ENCODE measurements at regions not wholly inside any gene's neighbourhood (a gene's known extent, or its start where the extent isn't known, plus 50 kb on each side); places are given as distances from the start of the nearest gene placed in this dataset.

DNA sequence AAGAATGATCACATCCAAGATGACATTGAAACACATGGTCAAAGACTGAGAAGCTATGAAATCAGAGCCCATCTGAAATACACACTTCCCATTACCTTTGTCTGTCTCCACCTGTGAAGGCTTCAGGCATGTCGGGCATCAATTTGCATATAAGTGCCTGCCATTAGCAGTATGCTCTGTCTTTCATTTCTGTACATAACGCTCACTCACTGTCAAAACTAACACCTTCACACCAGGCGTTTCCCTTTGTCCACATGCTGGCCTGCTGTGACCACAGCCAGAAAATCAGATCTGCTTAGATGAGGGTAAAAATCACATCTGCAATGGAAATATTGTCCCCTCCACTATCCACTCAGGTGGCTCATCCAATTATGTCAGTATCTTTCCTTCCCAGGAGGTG lies 524.8 kb downstream of the TOX3 start:
- TF ChIP-seq POLR2AphosphoS5 (IDR thresholded peaks at IDR 0.05; ENCODE audit: borderline replicate concordance, low read depth, low read length) (no peak), EZH2 (IDR thresholded peaks at IDR 0.05) (no peak)
- no peak overlapping the region for H3K9ac ChIP-seq (ENCODE audit: insufficient read length)
- no peak for DNase-seq (ENCODE audit: low read depth, low spot score)
- no peak overlapping the region for H3K27ac ChIP-seq
- no peaks in the 10 kb centered on the region for H3K36me3 ChIP-seq (ENCODE audit: insufficient read depth, low read length)
- H3K9me3 ChIP-seq (ENCODE audit: low read depth, low read length), result no peaks in the 10 kb centered on the region
- H3K4me3 ChIP-seq, result no peak overlapping the region

DNA sequence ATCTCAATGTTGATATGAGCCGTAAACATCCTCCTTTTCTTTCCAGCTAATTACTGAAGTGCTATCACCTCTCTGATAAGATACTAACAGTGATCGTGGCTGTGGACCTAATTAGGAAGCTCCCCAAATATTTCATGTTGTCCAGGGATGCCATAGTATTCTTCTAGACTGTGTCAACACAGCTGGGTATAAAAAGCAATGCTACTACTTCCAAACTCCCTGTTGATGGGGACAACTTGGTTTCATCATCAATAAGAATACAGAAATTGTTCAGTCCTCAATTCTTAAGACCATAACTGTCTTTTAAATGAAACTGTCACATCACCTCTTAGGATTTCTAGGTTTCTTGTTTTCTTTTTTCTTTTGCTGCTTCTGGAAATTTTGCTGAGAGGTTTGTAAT lies 530.6 kb downstream of the TOX3 start:
- Histone ChIP-seq H3K27ac (no peak overlapping the region), H3K4me3 (no peak overlapping the region), H3K36me3 (ENCODE audit: insufficient read depth, low read length) (no peaks in the 10 kb centered on the region), H3K9ac (ENCODE audit: insufficient read length) (no peak overlapping the region), H3K9me3 (ENCODE audit: low read depth, low read length) (no peaks in the 10 kb centered on the region)
- no peak for DNase-seq (ENCODE audit: low read depth, low spot score)
- TF ChIP-seq POLR2AphosphoS5 (IDR thresholded peaks at IDR 0.05; ENCODE audit: borderline replicate concordance, low read depth, low read length) (no peak), EZH2 (IDR thresholded peaks at IDR 0.05) (no peak), FOXP2 (optimal IDR thresholded peaks at IDR 0.05; ENCODE audit: control extremely low read depth, extremely low read length, insufficient read depth) (no peak)

DNA sequence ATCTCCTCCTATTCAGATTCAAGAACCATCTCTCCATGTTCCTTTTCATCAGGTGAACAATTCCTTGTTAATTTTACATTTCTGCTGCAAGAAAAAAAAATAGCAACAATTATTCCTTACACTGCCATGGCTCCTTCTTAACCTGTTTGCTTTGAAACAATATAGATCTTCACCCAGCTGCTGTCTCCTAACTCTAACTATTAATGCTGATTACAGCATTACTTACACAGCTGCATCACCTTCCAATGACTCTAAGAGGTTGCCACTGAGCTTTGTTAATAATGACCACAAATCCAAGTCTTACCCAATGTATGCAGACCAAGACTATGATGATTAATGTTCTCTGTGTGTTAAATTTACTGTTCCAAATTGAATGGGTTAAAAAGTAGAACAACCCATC lies 541.4 kb downstream of the TOX3 start:
- Histone ChIP-seq H3K9me3 (ENCODE audit: low read depth, low read length) (no peaks in the 10 kb centered on the region), H3K9ac (ENCODE audit: insufficient read length) (no peak overlapping the region), H3K4me3 (no peak overlapping the region), H3K27ac (no peak overlapping the region), H3K36me3 (ENCODE audit: insufficient read depth, low read length) (no peaks in the 10 kb centered on the region)
- no peak for DNase-seq (ENCODE audit: low read depth, low spot score)
- TF ChIP-seq POLR2AphosphoS5 (IDR thresholded peaks at IDR 0.05; ENCODE audit: borderline replicate concordance, low read depth, low read length) (no peak), EZH2 (IDR thresholded peaks at IDR 0.05) (no peak), FOXP2 (optimal IDR thresholded peaks at IDR 0.05; ENCODE audit: control extremely low read depth, extremely low read length, insufficient read depth) (no peak)

DNA sequence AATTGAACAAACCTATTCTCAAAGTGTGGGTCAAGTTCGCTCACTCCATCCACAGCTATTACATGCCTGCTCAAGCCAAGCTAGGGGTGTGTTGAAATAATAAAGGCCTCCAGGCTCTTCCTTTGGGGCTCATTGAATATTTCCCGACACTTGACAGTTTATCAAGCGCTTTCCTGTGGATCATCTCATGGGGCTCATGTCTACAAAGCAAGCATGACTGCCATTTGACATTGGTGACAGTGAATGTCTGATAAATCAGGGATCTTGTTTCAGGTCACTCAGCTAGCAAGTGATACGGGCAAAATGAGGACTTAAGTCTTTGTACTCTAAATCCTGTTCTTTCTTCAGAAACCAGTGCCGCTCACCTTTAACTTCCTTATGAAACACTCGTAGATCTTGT lies 542.6 kb downstream of the TOX3 start:
- TF ChIP-seq FOXP2 (optimal IDR thresholded peaks at IDR 0.05; ENCODE audit: control extremely low read depth, extremely low read length, insufficient read depth) (no peak), EZH2 (IDR thresholded peaks at IDR 0.05) (no peak), POLR2AphosphoS5 (IDR thresholded peaks at IDR 0.05; ENCODE audit: borderline replicate concordance, low read depth, low read length) (no peak)
- DNase-seq (ENCODE audit: low read depth, low spot score), result no peak
- no peak overlapping the region for H3K9ac ChIP-seq (ENCODE audit: insufficient read length)
- H3K27ac ChIP-seq, result no peak overlapping the region
- no peaks in the 10 kb centered on the region for H3K9me3 ChIP-seq (ENCODE audit: low read depth, low read length)
- no peak overlapping the region for H3K4me3 ChIP-seq
- H3K36me3 ChIP-seq (ENCODE audit: insufficient read depth, low read length), result no peaks in the 10 kb centered on the region

DNA sequence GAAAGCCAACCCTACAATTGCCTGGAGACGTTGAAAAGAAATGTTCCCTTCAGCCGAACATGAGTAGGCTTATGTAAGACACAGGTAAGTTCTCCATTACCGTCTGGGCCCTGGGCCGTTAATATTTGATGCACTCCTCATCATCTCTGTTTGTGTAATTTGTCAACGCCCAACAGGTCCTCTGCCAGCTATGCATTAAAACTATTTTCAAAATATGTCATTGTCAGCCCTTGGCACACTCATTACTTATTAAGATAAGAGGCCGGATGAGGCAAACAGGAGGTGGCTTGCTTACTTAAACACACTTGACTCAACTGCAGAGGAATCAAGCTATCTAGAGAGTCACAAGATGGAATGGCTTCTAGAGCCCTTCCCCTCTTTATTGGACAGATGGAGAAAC lies 544.9 kb downstream of the TOX3 start:
- TF ChIP-seq EZH2 (IDR thresholded peaks at IDR 0.05), result no peak
- no peak for TF ChIP-seq FOXP2 (optimal IDR thresholded peaks at IDR 0.05; ENCODE audit: control extremely low read depth, extremely low read length, insufficient read depth)
- TF ChIP-seq POLR2AphosphoS5 (IDR thresholded peaks at IDR 0.05; ENCODE audit: borderline replicate concordance, low read depth, low read length), result no peak
- Histone ChIP-seq H3K9ac (ENCODE audit: insufficient read length) (no peak overlapping the region), H3K4me3 (no peak overlapping the region), H3K9me3 (ENCODE audit: low read depth, low read length) (no peaks in the 10 kb centered on the region), H3K36me3 (ENCODE audit: insufficient read depth, low read length) (no peaks in the 10 kb centered on the region), H3K27ac (no peak overlapping the region)
- DNase-seq (ENCODE audit: low read depth, low spot score), result no peak

DNA sequence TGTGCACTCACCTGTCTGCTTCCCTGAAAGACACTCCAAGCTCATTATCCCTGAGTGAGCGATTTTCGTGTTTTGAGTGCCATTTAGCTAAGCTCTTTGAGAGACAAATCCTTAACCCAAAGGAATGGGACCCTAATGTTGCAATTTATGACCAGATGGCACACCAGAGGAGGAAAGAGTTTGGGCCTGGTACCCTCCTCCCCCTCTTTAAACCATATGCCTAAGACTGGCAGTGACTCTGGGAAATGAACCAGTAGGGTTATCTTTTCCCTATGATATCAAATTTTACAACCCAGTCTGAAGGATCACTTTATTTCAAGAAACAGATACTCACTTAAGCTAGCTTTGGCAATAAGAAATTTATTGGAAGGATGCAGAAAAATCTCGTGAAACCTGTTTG lies 550.4 kb downstream of the TOX3 start:
- H3K9me3 ChIP-seq (ENCODE audit: low read depth, low read length), result no peaks in the 10 kb centered on the region
- no peak overlapping the region for H3K27ac ChIP-seq
- no peaks in the 10 kb centered on the region for H3K36me3 ChIP-seq (ENCODE audit: insufficient read depth, low read length)
- DNase-seq (ENCODE audit: low read depth, low spot score), result no peak
- H3K9ac ChIP-seq (ENCODE audit: insufficient read length), result no peak overlapping the region
- TF ChIP-seq EZH2 (IDR thresholded peaks at IDR 0.05) (no peak), POLR2AphosphoS5 (IDR thresholded peaks at IDR 0.05; ENCODE audit: borderline replicate concordance, low read depth, low read length) (no peak), FOXP2 (optimal IDR thresholded peaks at IDR 0.05; ENCODE audit: control extremely low read depth, extremely low read length, insufficient read depth) (no peak)
- H3K4me3 ChIP-seq, result no peak overlapping the region

DNA sequence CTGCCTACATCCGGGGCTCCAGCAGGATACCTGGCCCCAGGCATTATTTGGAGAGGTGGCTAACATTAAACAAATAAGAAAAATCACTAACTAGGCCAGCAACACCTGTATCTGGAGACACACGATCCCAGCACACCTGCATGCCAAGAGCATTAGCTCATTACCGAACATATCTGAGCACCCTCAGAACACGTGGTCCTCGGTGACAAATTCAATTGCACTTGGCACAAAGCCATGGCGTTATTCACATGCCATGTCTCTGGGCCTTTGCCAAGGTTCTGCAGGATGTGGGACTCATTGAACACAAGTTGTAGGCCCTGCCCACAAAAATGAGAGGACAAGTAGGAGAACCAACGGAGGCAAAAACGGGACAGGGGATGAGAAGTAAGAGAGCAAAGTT lies 552.3 kb downstream of the TOX3 start:
- H3K36me3 ChIP-seq (ENCODE audit: insufficient read depth, low read length), result no peaks in the 10 kb centered on the region
- H3K9ac ChIP-seq (ENCODE audit: insufficient read length), result no peak overlapping the region
- no peak for TF ChIP-seq FOXP2 (optimal IDR thresholded peaks at IDR 0.05; ENCODE audit: control extremely low read depth, extremely low read length, insufficient read depth)
- H3K27ac ChIP-seq, result no peak overlapping the region
- DNase-seq (ENCODE audit: low read depth, low spot score), result no peak
- H3K9me3 ChIP-seq (ENCODE audit: low read depth, low read length), result no peaks in the 10 kb centered on the region
- no peak overlapping the region for H3K4me3 ChIP-seq

DNA sequence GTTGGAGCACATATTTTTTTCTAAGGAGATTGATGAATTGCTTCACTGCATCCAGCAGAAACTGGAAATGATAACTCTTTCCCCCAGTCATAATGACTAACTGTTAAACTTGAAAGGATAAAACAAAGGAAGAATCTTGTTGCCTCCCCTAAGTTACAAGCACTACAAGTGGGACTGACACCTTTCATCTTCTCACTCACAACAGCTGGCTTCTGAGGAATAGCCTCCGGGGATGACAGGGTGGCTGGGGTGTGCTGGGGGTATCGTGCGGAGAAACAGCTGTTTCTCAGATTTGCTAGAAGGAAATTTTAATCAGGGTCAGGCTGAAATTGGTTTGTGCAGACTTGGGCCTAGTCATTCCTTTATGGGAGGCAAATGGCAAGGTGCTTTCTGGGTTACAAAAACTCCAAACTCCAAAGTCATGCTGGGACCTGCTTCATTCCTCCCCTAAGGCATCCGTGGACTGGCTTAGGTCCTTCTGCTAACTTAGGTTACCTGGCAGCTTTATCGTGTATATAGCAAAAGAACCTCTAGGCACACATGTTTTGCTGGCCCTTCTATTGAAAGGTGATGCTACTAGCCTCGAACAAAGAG lies 557.2 kb downstream of the TOX3 start:
- no peak for DNase-seq (ENCODE audit: low read depth, low spot score)
- Histone ChIP-seq H3K36me3 (ENCODE audit: insufficient read depth, low read length) (no peaks in the 10 kb centered on the region), H3K9me3 (ENCODE audit: low read depth, low read length) (no peaks in the 10 kb centered on the region), H3K4me3 (no peak overlapping the region), H3K9ac (ENCODE audit: insufficient read length) (no peak overlapping the region), H3K27ac (no peak overlapping the region)
- TF ChIP-seq EZH2 (IDR thresholded peaks at IDR 0.05) (no peak), FOXP2 (optimal IDR thresholded peaks at IDR 0.05; ENCODE audit: control extremely low read depth, extremely low read length, insufficient read depth) (no peak), POLR2AphosphoS5 (IDR thresholded peaks at IDR 0.05; ENCODE audit: borderline replicate concordance, low read depth, low read length) (no peak)

DNA sequence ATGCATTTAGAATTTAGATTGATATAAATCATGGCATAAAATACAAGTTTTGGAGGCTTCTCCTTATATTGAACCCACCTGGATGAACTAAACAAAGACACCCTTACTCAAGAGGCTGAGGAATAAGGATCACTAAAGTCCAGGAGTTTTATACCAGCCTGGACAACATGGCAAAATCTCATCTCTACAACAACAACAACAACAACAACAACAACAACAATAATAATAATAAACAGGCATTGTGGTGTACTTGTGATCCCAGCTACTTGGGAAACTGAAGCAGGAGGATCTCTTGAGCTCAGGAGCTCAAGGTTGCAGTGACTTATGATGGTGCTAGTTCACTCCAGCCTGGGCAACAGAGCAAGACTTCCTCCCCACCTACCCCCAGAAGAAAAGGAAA lies 558.0 kb downstream of the TOX3 start:
- DNase-seq (ENCODE audit: low read depth, low spot score), result no peak

More for the DNA sequence above, 558.0 kb downstream of the TOX3 start:
- Histone ChIP-seq H3K27ac (no peak overlapping the region), H3K36me3 (ENCODE audit: insufficient read depth, low read length) (no peaks in the 10 kb centered on the region), H3K4me3 (no peak overlapping the region), H3K9ac (ENCODE audit: insufficient read length) (no peak overlapping the region), H3K9me3 (ENCODE audit: low read depth, low read length) (no peaks in the 10 kb centered on the region)
- TF ChIP-seq FOXP2 (optimal IDR thresholded peaks at IDR 0.05; ENCODE audit: control extremely low read depth, extremely low read length, insufficient read depth), result no peak

All from SK-N-MC (cell line).